ENCODE measurements at regions not wholly inside any gene's neighbourhood (a gene's known extent, or its start where the extent isn't known, plus 50 kb on each side); places are given as distances from the start of the nearest gene placed in this dataset.
A peak's percentile ranks its signal among the peaks of the same experiment; 100 is the strongest.

DNA sequence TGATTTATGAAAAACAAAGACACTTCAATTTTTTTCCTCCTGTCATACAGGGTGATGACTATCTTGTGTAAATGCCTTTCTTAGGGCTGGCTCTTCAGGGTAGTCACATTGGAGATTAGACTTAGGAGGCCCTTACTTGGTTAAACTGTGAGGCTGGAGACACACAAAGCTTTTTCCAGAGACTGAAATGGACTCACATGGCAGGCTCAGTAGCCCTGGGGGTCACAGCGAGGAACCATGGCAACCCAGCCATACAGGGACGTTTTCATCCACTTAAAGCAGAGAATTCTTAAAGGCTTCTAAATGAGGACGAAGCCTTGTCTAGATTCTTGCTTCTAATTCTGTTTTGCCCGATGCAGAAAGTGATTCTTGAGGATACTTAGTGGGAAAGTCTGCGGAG, 57.3 kb upstream of the ZDBF2 start:
- H3K9me3 Mint-ChIP-seq: peaks cover 14% of the 10 kb centered on the region
- peaks cover 47% of the 10 kb centered on the region for H3K4me1 Mint-ChIP-seq
- no peaks in the 10 kb centered on the region; the same call in 1 of the 2 replicates for H3K36me3 Mint-ChIP-seq
- peak; percentile 48 for ATAC-seq
- no peaks in the 10 kb centered on the region; the same call in 1 of the 2 replicates for H3K27me3 Mint-ChIP-seq (ENCODE audit: low read depth)
- H3K27ac Mint-ChIP-seq: no peak overlapping the region
- ChIA-PET POLR2A (no interaction called here), CTCF (no interaction called here)
- no peak overlapping the region for H3K4me3 Mint-ChIP-seq
- no peak for DNase-seq (ENCODE audit: low spot score)
- TF ChIP-seq, protein P1, sequence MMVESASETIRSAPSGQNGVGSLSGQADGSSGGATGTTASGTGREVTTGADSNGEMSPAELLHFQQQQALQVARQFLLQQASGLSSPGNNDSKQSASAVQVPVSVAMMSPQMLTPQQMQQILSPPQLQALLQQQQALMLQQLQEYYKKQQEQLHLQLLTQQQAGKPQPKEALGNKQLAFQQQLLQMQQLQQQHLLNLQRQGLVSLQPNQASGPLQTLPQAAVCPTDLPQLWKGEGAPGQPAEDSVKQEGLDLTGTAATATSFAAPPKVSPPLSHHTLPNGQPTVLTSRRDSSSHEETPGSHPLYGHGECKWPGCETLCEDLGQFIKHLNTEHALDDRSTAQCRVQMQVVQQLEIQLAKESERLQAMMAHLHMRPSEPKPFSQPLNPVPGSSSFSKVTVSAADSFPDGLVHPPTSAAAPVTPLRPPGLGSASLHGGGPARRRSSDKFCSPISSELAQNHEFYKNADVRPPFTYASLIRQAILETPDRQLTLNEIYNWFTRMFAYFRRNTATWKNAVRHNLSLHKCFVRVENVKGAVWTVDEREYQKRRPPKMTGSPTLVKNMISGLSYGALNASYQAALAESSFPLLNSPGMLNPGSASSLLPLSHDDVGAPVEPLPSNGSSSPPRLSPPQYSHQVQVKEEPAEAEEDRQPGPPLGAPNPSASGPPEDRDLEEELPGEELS (CRISPR knock-in tag; IDR thresholded peaks at IDR 0.05): no peak
- TF ChIP-seq OVOL2 (CRISPR knock-in tag; IDR thresholded peaks at IDR 0.05; ENCODE audit: borderline replicate concordance) (no peak), GABPB1 (CRISPR knock-in tag; IDR thresholded peaks at IDR 0.05) (no peak), JUN (CRISPR knock-in tag; IDR thresholded peaks at IDR 0.05) (no peak), IRF2 (CRISPR knock-in tag; IDR thresholded peaks at IDR 0.05; ENCODE audit: borderline replicate concordance, low read depth) (no peak), FOXP1 (CRISPR knock-in tag; IDR thresholded peaks at IDR 0.05; ENCODE audit: borderline replicate concordance) (no peak), SMAD4 (CRISPR knock-in tag; IDR thresholded peaks at IDR 0.05) (no peak), JAZF1 (CRISPR knock-in tag; IDR thresholded peaks at IDR 0.05) (no peak), NFATC4 (CRISPR knock-in tag; IDR thresholded peaks at IDR 0.05) (no peak), ZNF532 (CRISPR knock-in tag; IDR thresholded peaks at IDR 0.05; ENCODE audit: borderline replicate concordance) (no peak), CTCF (IDR thresholded peaks at IDR 0.05) (no peak), ATF1 (CRISPR knock-in tag; IDR thresholded peaks at IDR 0.05) (no peak)
- TF ChIP-seq, protein P2, sequence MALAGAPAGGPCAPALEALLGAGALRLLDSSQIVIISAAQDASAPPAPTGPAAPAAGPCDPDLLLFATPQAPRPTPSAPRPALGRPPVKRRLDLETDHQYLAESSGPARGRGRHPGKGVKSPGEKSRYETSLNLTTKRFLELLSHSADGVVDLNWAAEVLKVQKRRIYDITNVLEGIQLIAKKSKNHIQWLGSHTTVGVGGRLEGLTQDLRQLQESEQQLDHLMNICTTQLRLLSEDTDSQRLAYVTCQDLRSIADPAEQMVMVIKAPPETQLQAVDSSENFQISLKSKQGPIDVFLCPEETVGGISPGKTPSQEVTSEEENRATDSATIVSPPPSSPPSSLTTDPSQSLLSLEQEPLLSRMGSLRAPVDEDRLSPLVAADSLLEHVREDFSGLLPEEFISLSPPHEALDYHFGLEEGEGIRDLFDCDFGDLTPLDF (CRISPR knock-in tag; IDR thresholded peaks at IDR 0.05): no peak
- TF ChIP-seq, protein P3, sequence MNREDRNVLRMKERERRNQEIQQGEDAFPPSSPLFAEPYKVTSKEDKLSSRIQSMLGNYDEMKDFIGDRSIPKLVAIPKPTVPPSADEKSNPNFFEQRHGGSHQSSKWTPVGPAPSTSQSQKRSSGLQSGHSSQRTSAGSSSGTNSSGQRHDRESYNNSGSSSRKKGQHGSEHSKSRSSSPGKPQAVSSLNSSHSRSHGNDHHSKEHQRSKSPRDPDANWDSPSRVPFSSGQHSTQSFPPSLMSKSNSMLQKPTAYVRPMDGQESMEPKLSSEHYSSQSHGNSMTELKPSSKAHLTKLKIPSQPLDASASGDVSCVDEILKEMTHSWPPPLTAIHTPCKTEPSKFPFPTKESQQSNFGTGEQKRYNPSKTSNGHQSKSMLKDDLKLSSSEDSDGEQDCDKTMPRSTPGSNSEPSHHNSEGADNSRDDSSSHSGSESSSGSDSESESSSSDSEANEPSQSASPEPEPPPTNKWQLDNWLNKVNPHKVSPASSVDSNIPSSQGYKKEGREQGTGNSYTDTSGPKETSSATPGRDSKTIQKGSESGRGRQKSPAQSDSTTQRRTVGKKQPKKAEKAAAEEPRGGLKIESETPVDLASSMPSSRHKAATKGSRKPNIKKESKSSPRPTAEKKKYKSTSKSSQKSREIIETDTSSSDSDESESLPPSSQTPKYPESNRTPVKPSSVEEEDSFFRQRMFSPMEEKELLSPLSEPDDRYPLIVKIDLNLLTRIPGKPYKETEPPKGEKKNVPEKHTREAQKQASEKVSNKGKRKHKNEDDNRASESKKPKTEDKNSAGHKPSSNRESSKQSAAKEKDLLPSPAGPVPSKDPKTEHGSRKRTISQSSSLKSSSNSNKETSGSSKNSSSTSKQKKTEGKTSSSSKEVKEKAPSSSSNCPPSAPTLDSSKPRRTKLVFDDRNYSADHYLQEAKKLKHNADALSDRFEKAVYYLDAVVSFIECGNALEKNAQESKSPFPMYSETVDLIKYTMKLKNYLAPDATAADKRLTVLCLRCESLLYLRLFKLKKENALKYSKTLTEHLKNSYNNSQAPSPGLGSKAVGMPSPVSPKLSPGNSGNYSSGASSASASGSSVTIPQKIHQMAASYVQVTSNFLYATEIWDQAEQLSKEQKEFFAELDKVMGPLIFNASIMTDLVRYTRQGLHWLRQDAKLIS (CRISPR knock-in tag; IDR thresholded peaks at IDR 0.05; ENCODE audit: borderline replicate concordance): no peak
- TF ChIP-seq, protein P4, sequence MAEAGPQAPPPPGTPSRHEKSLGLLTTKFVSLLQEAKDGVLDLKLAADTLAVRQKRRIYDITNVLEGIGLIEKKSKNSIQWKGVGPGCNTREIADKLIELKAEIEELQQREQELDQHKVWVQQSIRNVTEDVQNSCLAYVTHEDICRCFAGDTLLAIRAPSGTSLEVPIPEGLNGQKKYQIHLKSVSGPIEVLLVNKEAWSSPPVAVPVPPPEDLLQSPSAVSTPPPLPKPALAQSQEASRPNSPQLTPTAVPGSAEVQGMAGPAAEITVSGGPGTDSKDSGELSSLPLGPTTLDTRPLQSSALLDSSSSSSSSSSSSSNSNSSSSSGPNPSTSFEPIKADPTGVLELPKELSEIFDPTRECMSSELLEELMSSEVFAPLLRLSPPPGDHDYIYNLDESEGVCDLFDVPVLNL (CRISPR knock-in tag; IDR thresholded peaks at IDR 0.05; ENCODE audit: borderline replicate concordance, low read depth): no peak
